Neural progenitor cell (in vitro differentiated cells): ENCODE measurements at regions not wholly inside any gene's neighbourhood (a gene's known extent, or its start where the extent isn't known, plus 50 kb on each side); places are given as distances from the start of the nearest gene placed in this dataset.

Experiments used
- DNase-seq: peaks from one replicate; pipeline ENCODE4 v3.0.0-alpha.2; 2016; ENCODE audit warnings: low spot score
- H2AFZ ChIP-seq: fragments of 200-600 bp; sonication (generic); replicated peaks from 2 replicates; pipeline ENCODE4 v1.6.1; 2016; ENCODE audit warnings: antibody characterized with exemption
- H3F3A ChIP-seq: fragments of 200-600 bp; sonication (generic); 2 replicates; pipeline ENCODE4 v1.6.1; 2016; ENCODE audit warnings: antibody characterized with exemption, low read depth
- H3K27ac ChIP-seq: fragments of 200-600 bp; sonication (generic); 2 replicates; pipeline ENCODE4 v1.5.1; 2016; ENCODE audit warnings: mild to moderate bottlenecking
- H3K27me3 ChIP-seq: fragments of 200-600 bp; sonication (generic); 2 replicates; pipeline ENCODE4 v1.6.1; 2016; ENCODE audit warnings: mild to moderate bottlenecking, moderate library complexity
- H3K36me3 ChIP-seq: fragments of 200-600 bp; sonication (generic); 2 replicates; pipeline ENCODE4 v1.5.1; 2016
- H3K4me1 ChIP-seq: fragments of 200-600 bp; sonication (generic); 2 replicates; pipeline ENCODE4 v1.6.1; 2016; ENCODE audit warnings: mixed run types
- H3K4me2 ChIP-seq: fragments of 200-600 bp; sonication (generic); 2 replicates; pipeline ENCODE4 v1.6.1; 2016
- H3K4me3 ChIP-seq: fragments of 200-600 bp; sonication (generic); 2 replicates; pipeline ENCODE4 v1.5.1; 2016
- H3K79me2 ChIP-seq: fragments of 200-600 bp; sonication (generic); 2 replicates; pipeline ENCODE4 v1.6.1; 2016; ENCODE audit warnings: low read depth
- H3K9ac ChIP-seq: fragments of 200-600 bp; sonication (generic); 2 replicates; pipeline ENCODE4 v1.6.1; 2016
- H3K9me3 ChIP-seq: fragments of 200-600 bp; sonication (generic); 2 replicates; pipeline ENCODE4 v1.5.1; 2016; ENCODE audit warnings: low read depth
- H4K20me1 ChIP-seq: fragments of 200-600 bp; sonication (generic); 2 replicates; pipeline ENCODE4 v1.6.1; 2016; ENCODE audit warnings: low read depth
- H3K27ac Mint-ChIP-seq: 3 replicates; pipeline ENCODE4 v1.8.0; 2021; ENCODE audit warnings: mixed read lengths
- H3K27me3 Mint-ChIP-seq: 2 replicates; pipeline ENCODE4 v1.8.0; 2022; ENCODE audit warnings: low read depth, mild to moderate bottlenecking, inconsistent platforms, moderate library complexity, mixed read lengths; ENCODE audit not compliant: insufficient read depth
- H3K36me3 Mint-ChIP-seq: 3 replicates; pipeline ENCODE4 v1.8.0; 2021; ENCODE audit warnings: mixed read lengths
- H3K4me1 Mint-ChIP-seq: 3 replicates; pipeline ENCODE4 v1.8.0; 2021; ENCODE audit warnings: mixed read lengths
- H3K4me3 Mint-ChIP-seq: 3 replicates; pipeline ENCODE4 v1.8.0; 2021; ENCODE audit warnings: mild to moderate bottlenecking, moderate library complexity, mixed read lengths
- H3K9me3 Mint-ChIP-seq: 3 replicates; pipeline ENCODE4 v1.8.0; 2020; ENCODE audit warnings: mixed read lengths
- EZH2 ChIP-seq: fragments of 200-600 bp; sonication (generic); IDR thresholded peaks from 2 replicates; pipeline ENCODE4 v1.6.1; 2017; ENCODE audit warnings: antibody characterized with exemption, mild to moderate bottlenecking, moderate library complexity
- EZH2phosphoT487 ChIP-seq: fragments of 200-600 bp; sonication (generic); IDR thresholded peaks from 2 replicates; pipeline ENCODE4 v1.6.1; 2017; ENCODE audit warnings: antibody characterized with exemption
- TF ChIP-seq, protein P1 (sequence below): fragments of 200-600 bp; sonication (generic); IDR thresholded peaks from 2 replicates; pipeline ENCODE4 v1.5.1; 2017; ENCODE audit warnings: antibody characterized with exemption, mild to moderate bottlenecking

DNA sequence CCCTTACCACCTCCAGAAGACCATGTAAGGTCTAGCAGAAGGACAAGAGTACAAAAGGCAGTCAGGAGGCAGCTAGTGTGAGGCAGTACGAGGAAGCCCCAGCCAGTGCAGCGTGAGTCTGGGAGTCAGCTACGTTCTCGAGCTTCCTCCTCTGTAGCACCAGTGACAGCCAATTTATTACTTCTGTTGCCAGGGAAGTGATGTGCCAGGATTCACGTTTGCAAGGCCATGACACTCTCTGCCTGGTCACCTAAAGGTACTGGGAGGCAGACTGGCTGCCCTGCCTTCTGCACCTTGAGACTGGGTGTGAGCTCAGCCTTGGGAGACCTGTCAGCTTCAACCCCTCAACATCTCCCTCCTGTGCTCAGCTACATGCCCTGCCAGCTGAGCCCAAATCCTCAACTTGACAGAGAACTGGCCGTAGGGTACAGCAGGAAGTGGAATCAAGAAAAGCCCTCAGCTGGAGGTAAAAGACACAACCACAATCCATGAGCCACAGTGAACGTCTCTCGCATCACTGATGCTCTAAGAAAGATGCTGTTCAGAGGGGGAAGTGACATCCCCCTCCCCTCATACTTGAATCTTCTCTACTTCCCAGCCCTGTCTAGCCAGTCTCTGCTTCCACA lies 182.5 kb upstream of the RGS6 start:
- H3K4me1 Mint-ChIP-seq: peaks cover 18% of the 10 kb centered on the region
- H4K20me1 ChIP-seq: no peaks in the 10 kb centered on the region
- H3K27me3 ChIP-seq: no peaks in the 10 kb centered on the region
- DNase-seq: no peak
- peaks cover 16% of the 10 kb centered on the region for H3K9me3 Mint-ChIP-seq
- no peak overlapping the region for H3K4me3 ChIP-seq
- H3K4me3 Mint-ChIP-seq: no peak overlapping the region
- peaks cover 4% of the 10 kb centered on the region for H3K36me3 Mint-ChIP-seq
- no peaks in the 10 kb centered on the region for H3K4me1 ChIP-seq
- no peaks in the 10 kb centered on the region for H3K79me2 ChIP-seq
- H3K36me3 ChIP-seq: no peaks in the 10 kb centered on the region
- peaks cover 7% of the 10 kb centered on the region for H3K27me3 Mint-ChIP-seq
- no peaks in the 10 kb centered on the region for H3K9me3 ChIP-seq
- no peaks in the 10 kb centered on the region for H3F3A ChIP-seq
- H3K27ac ChIP-seq: no peak overlapping the region
- no peak overlapping the region for H3K9ac ChIP-seq
- H2AFZ ChIP-seq: no peak overlapping the region
- no peak overlapping the region for H3K4me2 ChIP-seq
- TF ChIP-seq EZH2phosphoT487 (no peak), EZH2 (no peak)
- TF ChIP-seq, protein P1, sequence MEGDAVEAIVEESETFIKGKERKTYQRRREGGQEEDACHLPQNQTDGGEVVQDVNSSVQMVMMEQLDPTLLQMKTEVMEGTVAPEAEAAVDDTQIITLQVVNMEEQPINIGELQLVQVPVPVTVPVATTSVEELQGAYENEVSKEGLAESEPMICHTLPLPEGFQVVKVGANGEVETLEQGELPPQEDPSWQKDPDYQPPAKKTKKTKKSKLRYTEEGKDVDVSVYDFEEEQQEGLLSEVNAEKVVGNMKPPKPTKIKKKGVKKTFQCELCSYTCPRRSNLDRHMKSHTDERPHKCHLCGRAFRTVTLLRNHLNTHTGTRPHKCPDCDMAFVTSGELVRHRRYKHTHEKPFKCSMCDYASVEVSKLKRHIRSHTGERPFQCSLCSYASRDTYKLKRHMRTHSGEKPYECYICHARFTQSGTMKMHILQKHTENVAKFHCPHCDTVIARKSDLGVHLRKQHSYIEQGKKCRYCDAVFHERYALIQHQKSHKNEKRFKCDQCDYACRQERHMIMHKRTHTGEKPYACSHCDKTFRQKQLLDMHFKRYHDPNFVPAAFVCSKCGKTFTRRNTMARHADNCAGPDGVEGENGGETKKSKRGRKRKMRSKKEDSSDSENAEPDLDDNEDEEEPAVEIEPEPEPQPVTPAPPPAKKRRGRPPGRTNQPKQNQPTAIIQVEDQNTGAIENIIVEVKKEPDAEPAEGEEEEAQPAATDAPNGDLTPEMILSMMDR: no peak
- H3K27ac Mint-ChIP-seq: no peak overlapping the region

GRCh38 chr14:71751264-71751663 lies 181.0 kb upstream of the RGS6 start:
- no peak for DNase-seq
- H3K9ac ChIP-seq: no peak overlapping the region
- peaks cover 25% of the 10 kb centered on the region for H3K4me1 Mint-ChIP-seq
- TF ChIP-seq, protein P1: no peak
- TF ChIP-seq EZH2 (no peak), EZH2phosphoT487 (no peak)
- H3F3A ChIP-seq: no peaks in the 10 kb centered on the region
- H3K36me3 Mint-ChIP-seq: peaks cover 4% of the 10 kb centered on the region
- H4K20me1 ChIP-seq: no peaks in the 10 kb centered on the region
- H3K27ac Mint-ChIP-seq: no peak overlapping the region
- H3K4me3 ChIP-seq: no peak overlapping the region
- H3K9me3 ChIP-seq: no peaks in the 10 kb centered on the region
- H3K27ac ChIP-seq: no peak overlapping the region
- H2AFZ ChIP-seq: no peak overlapping the region
- H3K27me3 Mint-ChIP-seq: peaks cover 7% of the 10 kb centered on the region
- H3K9me3 Mint-ChIP-seq: peaks cover 16% of the 10 kb centered on the region
- peaks cover 8% of the 10 kb centered on the region for H3K4me1 ChIP-seq
- no peak overlapping the region for H3K4me3 Mint-ChIP-seq
- H3K79me2 ChIP-seq: no peaks in the 10 kb centered on the region
- H3K4me2 ChIP-seq: no peak overlapping the region
- H3K27me3 ChIP-seq: no peaks in the 10 kb centered on the region
- no peaks in the 10 kb centered on the region for H3K36me3 ChIP-seq

- Mint-ChIP-seq H3K27me3 (peaks cover 7% of the 10 kb centered on the region), H3K9me3 (peaks cover 16% of the 10 kb centered on the region)
- H3K4me2 ChIP-seq: no peak overlapping the region
Observed at GRCh38 chr14:71752111-71752738, 180.0 kb upstream of the RGS6 start.

More at GRCh38 chr14:71752111-71752738, 180.0 kb upstream of the RGS6 start:
- TF ChIP-seq, protein P1: no peak
- TF ChIP-seq EZH2phosphoT487: no peak
- TF ChIP-seq EZH2: no peak
- Mint-ChIP-seq H3K4me1 (peaks cover 30% of the 10 kb centered on the region), H3K36me3 (peaks cover 4% of the 10 kb centered on the region), H3K4me3 (no peak overlapping the region), H3K27ac (no peak overlapping the region)
- no peaks in the 10 kb centered on the region for H3K27me3 ChIP-seq
- H3K4me1 ChIP-seq: peaks cover 8% of the 10 kb centered on the region
- peak overlapping the region; percentile 87 for H2AFZ ChIP-seq
- no peaks in the 10 kb centered on the region for H3K9me3 ChIP-seq
- H3K36me3 ChIP-seq: no peaks in the 10 kb centered on the region
- no peaks in the 10 kb centered on the region for H4K20me1 ChIP-seq
- DNase-seq: no peak
- no peaks in the 10 kb centered on the region for H3F3A ChIP-seq
- no peak overlapping the region for H3K4me3 ChIP-seq
- no peak overlapping the region for H3K9ac ChIP-seq
- H3K27ac ChIP-seq: no peak overlapping the region
- H3K79me2 ChIP-seq: no peaks in the 10 kb centered on the region
